RWPE2 (cell line): ENCODE measurements at regions not wholly inside any gene's neighbourhood (a gene's known extent, or its start where the extent isn't known, plus 50 kb on each side); places are given as distances from the start of the nearest gene placed in this dataset.
"Not testable (repeated sequence)": the region's sequence is repeated elsewhere in the genome, so short reads cannot be mapped to it uniquely, and the experiment has no call there.

ENCODE experiments used
- ATAC-seq: fragments of 200-7000 bp; cut with Tn5 transposase; 3 replicates; pipeline ENCODE4 v1.9.1; 2021; ENCODE audit warnings: low read depth
- DNase-seq: peaks from one replicate; pipeline ENCODE4 v3.0.0-alpha.2; 2020; ENCODE audit warnings: low spot score
- H3K27ac ChIP-seq: fragments of 450-650 bp; 2 replicates; pipeline ENCODE4 v1.5.1; 2017; ENCODE audit warnings: mild to moderate bottlenecking; ENCODE audit not compliant: poor library complexity, severe bottlenecking
- H3K27me3 ChIP-seq: fragments of 250-450 bp; sonication (Bioruptor Pico); 2 replicates; pipeline ENCODE4 v1.5.1; 2021; ENCODE audit warnings: mild to moderate bottlenecking, moderate library complexity; ENCODE audit not compliant: insufficient read depth, poor library complexity, severe bottlenecking
- H3K36me3 ChIP-seq: fragments of 250-450 bp; sonication (Bioruptor Pico); 2 replicates; pipeline ENCODE4 v1.5.1; 2020; ENCODE audit warnings: low read depth, mild to moderate bottlenecking, moderate library complexity
- H3K4me1 ChIP-seq: fragments of 250-450 bp; sonication (Bioruptor Pico); 2 replicates; pipeline ENCODE4 v1.5.1; 2021; ENCODE audit warnings: mild to moderate bottlenecking, moderate library complexity; ENCODE audit not compliant: insufficient read depth, poor library complexity, severe bottlenecking
- H3K4me3 ChIP-seq: fragments of 250-450 bp; sonication (Bioruptor Pico); 2 replicates; pipeline ENCODE4 v1.5.1; 2021; ENCODE audit warnings: mild to moderate bottlenecking, moderate library complexity; ENCODE audit not compliant: severe bottlenecking
- H3K9me3 ChIP-seq: fragments of 250-450 bp; sonication (Bioruptor Pico); 2 replicates; pipeline ENCODE4 v1.5.1; 2021; ENCODE audit warnings: mild to moderate bottlenecking, moderate library complexity; ENCODE audit not compliant: severe bottlenecking
- TF ChIP-seq, protein P1 (sequence below): fragments of 450-650 bp; IDR thresholded peaks from one replicate; pipeline ENCODE4 v1.5.1; 2017; ENCODE audit warnings: mild to moderate bottlenecking, moderate library complexity; ENCODE audit not compliant: poor library complexity, severe bottlenecking

GRCh38 chr11:24267014-24267413, 229.8 kb upstream of the LUZP2 start:
- DNase-seq (no peak), ATAC-seq (no peak)
- H3K27ac ChIP-seq, result no peak overlapping the region
- no peaks in the 10 kb centered on the region for H3K4me1 ChIP-seq
- TF ChIP-seq, protein P1, sequence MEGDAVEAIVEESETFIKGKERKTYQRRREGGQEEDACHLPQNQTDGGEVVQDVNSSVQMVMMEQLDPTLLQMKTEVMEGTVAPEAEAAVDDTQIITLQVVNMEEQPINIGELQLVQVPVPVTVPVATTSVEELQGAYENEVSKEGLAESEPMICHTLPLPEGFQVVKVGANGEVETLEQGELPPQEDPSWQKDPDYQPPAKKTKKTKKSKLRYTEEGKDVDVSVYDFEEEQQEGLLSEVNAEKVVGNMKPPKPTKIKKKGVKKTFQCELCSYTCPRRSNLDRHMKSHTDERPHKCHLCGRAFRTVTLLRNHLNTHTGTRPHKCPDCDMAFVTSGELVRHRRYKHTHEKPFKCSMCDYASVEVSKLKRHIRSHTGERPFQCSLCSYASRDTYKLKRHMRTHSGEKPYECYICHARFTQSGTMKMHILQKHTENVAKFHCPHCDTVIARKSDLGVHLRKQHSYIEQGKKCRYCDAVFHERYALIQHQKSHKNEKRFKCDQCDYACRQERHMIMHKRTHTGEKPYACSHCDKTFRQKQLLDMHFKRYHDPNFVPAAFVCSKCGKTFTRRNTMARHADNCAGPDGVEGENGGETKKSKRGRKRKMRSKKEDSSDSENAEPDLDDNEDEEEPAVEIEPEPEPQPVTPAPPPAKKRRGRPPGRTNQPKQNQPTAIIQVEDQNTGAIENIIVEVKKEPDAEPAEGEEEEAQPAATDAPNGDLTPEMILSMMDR, result no peak
- H3K27me3 ChIP-seq, result no peaks in the 10 kb centered on the region
- no peaks in the 10 kb centered on the region for H3K9me3 ChIP-seq
- no peaks in the 10 kb centered on the region for H3K36me3 ChIP-seq
- H3K4me3 ChIP-seq, result no peak overlapping the region

DNA sequence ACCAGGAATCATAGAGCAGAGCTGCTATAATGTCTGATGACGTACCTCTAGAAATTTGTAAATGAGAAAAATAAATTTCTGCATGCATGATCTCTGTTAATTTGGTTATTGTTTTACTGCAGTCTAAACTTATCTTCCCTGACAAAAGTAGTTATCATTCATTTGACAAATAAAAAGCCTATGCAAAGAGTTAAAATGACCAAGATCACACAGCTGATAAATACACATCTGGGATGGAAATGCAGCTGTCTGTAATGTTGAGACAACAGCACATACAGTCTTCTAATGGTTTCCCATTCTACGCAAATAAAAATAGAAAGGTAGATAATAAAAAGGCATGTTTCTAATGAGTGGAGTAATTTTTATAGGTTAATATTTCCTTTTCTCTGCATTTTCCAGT, 225.1 kb upstream of the LUZP2 start:
- H3K27ac ChIP-seq, result no peak overlapping the region
- TF ChIP-seq, protein P1, result no peak
- ATAC-seq, result no peak
- no peaks in the 10 kb centered on the region for H3K27me3 ChIP-seq
- H3K36me3 ChIP-seq, result no peaks in the 10 kb centered on the region
- no peak for DNase-seq
- no peaks in the 10 kb centered on the region for H3K9me3 ChIP-seq
- no peaks in the 10 kb centered on the region for H3K4me1 ChIP-seq
- no peak overlapping the region for H3K4me3 ChIP-seq

- H3K4me1 ChIP-seq, H3K9me3 ChIP-seq, H3K4me3 ChIP-seq, ATAC-seq, H3K27ac ChIP-seq, H3K27me3 ChIP-seq, H3K36me3 ChIP-seq: not testable (repeated sequence)
- DNase-seq, result peak; percentile 21
Observed at GRCh38 chr11:24274214-24274781, 222.6 kb upstream of the LUZP2 start.

GRCh38 chr11:24286238-24286637, 210.6 kb upstream of the LUZP2 start:
- peaks cover 2% of the 10 kb centered on the region for H3K27me3 ChIP-seq
- H3K36me3 ChIP-seq, result no peaks in the 10 kb centered on the region
- no peaks in the 10 kb centered on the region for H3K4me1 ChIP-seq
- no peak overlapping the region for H3K4me3 ChIP-seq
- TF ChIP-seq, protein P1, result no peak
- DNase-seq, result no peak
- no peak for ATAC-seq
- H3K27ac ChIP-seq, result no peak overlapping the region
- no peaks in the 10 kb centered on the region for H3K9me3 ChIP-seq

GRCh38 chr11:24289301-24289700, 207.6 kb upstream of the LUZP2 start:
- no peak for ATAC-seq
- H3K36me3 ChIP-seq, result no peaks in the 10 kb centered on the region
- no peaks in the 10 kb centered on the region for H3K9me3 ChIP-seq
- H3K4me3 ChIP-seq, result no peak overlapping the region
- TF ChIP-seq, protein P1, result no peak
- DNase-seq, result no peak
- H3K27ac ChIP-seq, result no peak overlapping the region
- peaks cover 3% of the 10 kb centered on the region for H3K27me3 ChIP-seq
- no peaks in the 10 kb centered on the region for H3K4me1 ChIP-seq
